ENCODE measurements at regions not wholly inside any gene's neighbourhood (a gene's known extent, or its start where the extent isn't known, plus 50 kb on each side); places are given as distances from the start of the nearest gene placed in this dataset.

DNA sequence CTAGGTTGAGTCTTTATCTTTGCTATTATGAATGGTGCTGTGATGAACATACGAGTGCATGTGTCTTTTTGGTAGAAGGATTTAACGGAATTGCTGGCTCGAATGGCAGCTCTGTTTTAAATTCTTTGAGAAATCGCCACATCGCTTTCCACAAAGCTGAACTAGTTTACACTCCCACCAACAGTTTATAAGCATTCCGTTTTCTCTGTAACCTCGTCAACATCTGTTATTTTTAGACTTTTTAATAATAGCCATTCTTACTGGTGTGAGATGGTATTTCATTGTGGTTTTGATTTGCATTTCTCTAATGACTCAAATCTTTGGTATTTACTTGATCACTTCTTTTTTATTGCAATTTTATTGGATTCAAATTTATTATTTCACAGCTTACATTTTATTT is 117.4 kb upstream of the HDGFL1 start:
- Mint-ChIP-seq H3K27me3 (ENCODE audit: unreplicated experiment) (no peaks in the 10 kb centered on the region), H3K36me3 (ENCODE audit: insufficient read depth, unreplicated experiment) (peaks cover 3% of the 10 kb centered on the region), H3K4me1 (ENCODE audit: low read depth, unreplicated experiment) (peaks cover 14% of the 10 kb centered on the region), H3K9me3 (ENCODE audit: low read depth, unreplicated experiment) (peaks cover 5% of the 10 kb centered on the region), H3K4me3 (ENCODE audit: low read depth, unreplicated experiment) (no peak overlapping the region), H3K27ac (ENCODE audit: unreplicated experiment) (no peak overlapping the region)
- CTCF ChIA-PET = no interaction called here
- intact Hi-C loops (cut with micrococcal nuclease; ENCODE audit: unreplicated experiment) = no loop called here
- BruUV-seq (replicated peaks) = no TSS peak
- no peak for DNase-seq
- TF ChIP-seq, protein P1, sequence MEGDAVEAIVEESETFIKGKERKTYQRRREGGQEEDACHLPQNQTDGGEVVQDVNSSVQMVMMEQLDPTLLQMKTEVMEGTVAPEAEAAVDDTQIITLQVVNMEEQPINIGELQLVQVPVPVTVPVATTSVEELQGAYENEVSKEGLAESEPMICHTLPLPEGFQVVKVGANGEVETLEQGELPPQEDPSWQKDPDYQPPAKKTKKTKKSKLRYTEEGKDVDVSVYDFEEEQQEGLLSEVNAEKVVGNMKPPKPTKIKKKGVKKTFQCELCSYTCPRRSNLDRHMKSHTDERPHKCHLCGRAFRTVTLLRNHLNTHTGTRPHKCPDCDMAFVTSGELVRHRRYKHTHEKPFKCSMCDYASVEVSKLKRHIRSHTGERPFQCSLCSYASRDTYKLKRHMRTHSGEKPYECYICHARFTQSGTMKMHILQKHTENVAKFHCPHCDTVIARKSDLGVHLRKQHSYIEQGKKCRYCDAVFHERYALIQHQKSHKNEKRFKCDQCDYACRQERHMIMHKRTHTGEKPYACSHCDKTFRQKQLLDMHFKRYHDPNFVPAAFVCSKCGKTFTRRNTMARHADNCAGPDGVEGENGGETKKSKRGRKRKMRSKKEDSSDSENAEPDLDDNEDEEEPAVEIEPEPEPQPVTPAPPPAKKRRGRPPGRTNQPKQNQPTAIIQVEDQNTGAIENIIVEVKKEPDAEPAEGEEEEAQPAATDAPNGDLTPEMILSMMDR (IDR thresholded peaks at IDR 0.05; ENCODE audit: unreplicated experiment) = no peak

DNA sequence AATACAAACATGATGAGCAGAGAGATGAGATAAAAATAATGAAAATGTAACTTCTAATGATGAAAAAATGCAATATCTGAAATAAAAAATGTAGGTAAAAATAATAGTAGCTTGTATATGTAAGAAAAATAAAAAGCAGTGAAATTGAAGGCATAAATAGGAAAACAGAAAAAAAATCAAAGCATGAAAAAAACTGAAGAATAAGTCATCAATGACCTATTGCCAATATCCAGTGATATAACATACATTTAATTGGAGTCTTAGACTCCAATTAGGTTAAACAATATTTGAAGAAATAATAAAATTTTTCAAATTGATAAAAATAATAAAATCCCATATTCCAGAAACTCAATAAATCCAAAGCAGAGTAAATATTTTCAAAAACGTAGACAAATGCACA is 114.0 kb upstream of the HDGFL1 start:
- Mint-ChIP-seq H3K9me3 (ENCODE audit: low read depth, unreplicated experiment) (peaks cover 5% of the 10 kb centered on the region), H3K4me3 (ENCODE audit: low read depth, unreplicated experiment) (no peak overlapping the region), H3K4me1 (ENCODE audit: low read depth, unreplicated experiment) (no peaks in the 10 kb centered on the region), H3K27ac (ENCODE audit: unreplicated experiment) (no peak overlapping the region), H3K36me3 (ENCODE audit: insufficient read depth, unreplicated experiment) (no peaks in the 10 kb centered on the region), H3K27me3 (ENCODE audit: unreplicated experiment) (no peaks in the 10 kb centered on the region)
- intact Hi-C loops (cut with micrococcal nuclease; ENCODE audit: unreplicated experiment) = no loop called here
- CTCF ChIA-PET = no interaction called here
- no peak for DNase-seq
- TF ChIP-seq, protein P1 (IDR thresholded peaks at IDR 0.05; ENCODE audit: unreplicated experiment) = no peak
- BruUV-seq (replicated peaks) = no TSS peak

DNA sequence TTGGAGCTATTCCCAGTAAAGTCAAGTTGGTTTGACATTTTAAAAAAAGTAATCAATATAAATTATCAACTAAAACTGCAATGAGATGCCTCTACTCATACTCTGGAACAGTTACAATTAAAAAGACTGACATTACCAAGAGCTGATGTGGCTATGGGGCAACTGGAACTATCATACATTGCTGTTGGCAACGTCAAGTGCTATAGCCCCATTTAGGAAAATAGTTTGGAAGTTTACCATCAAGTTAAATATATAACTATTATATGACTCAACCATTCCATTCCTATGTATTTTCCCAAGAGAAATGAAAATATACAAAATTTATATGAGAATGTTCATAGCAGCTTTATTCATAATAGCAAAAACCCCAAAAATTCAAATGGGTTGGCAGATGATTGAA is 111.4 kb upstream of the HDGFL1 start:
- Mint-ChIP-seq H3K27ac (ENCODE audit: unreplicated experiment) (no peak overlapping the region), H3K4me3 (ENCODE audit: low read depth, unreplicated experiment) (no peak overlapping the region), H3K27me3 (ENCODE audit: unreplicated experiment) (no peaks in the 10 kb centered on the region), H3K36me3 (ENCODE audit: insufficient read depth, unreplicated experiment) (no peaks in the 10 kb centered on the region), H3K4me1 (ENCODE audit: low read depth, unreplicated experiment) (no peaks in the 10 kb centered on the region), H3K9me3 (ENCODE audit: low read depth, unreplicated experiment) (no peaks in the 10 kb centered on the region)
- CTCF ChIA-PET = interaction anchor here (0.6 kb wide), 1 partner anchor 426 kb away, joined by 5 read pairs; no protein-coding TSS in a partner anchor
- no peak for DNase-seq
- TF ChIP-seq, protein P1 (IDR thresholded peaks at IDR 0.05; ENCODE audit: unreplicated experiment) = no peak
- intact Hi-C loops (cut with micrococcal nuclease; ENCODE audit: unreplicated experiment) = no loop called here
- no TSS peak for BruUV-seq (replicated peaks)

DNA sequence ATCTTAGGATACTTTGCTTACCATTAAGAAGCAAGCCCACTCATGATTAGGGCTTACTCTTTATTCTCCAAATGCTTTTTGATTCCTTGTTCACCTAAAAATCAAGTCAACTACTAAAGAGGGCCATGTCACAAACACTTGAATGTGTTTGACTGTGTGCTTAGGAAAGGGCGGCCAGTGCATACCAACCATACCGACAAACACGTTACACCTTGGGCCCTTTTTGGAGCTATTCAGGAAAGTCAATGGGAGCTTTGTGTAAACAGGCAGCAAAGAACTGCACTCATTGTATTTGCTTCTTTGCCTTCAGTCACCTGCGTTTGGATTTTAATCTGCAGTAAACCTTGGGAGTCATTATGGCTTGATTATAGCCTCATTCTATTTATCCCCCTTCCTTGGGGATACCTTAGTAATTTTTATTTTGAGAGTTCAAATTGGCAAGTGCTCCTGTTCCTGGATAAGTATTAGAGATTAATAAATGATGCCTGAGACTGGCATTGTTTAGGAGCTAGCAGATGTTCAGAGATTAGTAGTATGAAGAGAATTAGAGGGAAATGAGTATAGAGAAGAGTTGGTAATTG is 102.6 kb upstream of the HDGFL1 start:
- CTCF ChIA-PET = interaction anchor here (0.5 to 1.3 kb wide), 3 partner anchors 13 to 878 kb away, joined by 3 to 6 read pairs (median 3); no protein-coding TSS in a partner anchor
- peaks cover 10% of the 10 kb centered on the region for H3K9me3 Mint-ChIP-seq (ENCODE audit: low read depth, unreplicated experiment)
- peak; percentile 18 for DNase-seq
- no peaks in the 10 kb centered on the region for H3K36me3 Mint-ChIP-seq (ENCODE audit: insufficient read depth, unreplicated experiment)
- TF ChIP-seq, protein P1 (IDR thresholded peaks at IDR 0.05; ENCODE audit: unreplicated experiment) = no peak
- BruUV-seq (replicated peaks) = no TSS peak
- no peak overlapping the region for H3K4me3 Mint-ChIP-seq (ENCODE audit: low read depth, unreplicated experiment)
- no peak overlapping the region for H3K27ac Mint-ChIP-seq (ENCODE audit: unreplicated experiment)
- intact Hi-C loops (cut with micrococcal nuclease; ENCODE audit: unreplicated experiment) = loop anchor here (5.0 kb wide), 1 partner anchor 361 kb away; no protein-coding TSS in a partner anchor
- H3K27me3 Mint-ChIP-seq (ENCODE audit: unreplicated experiment) = no peaks in the 10 kb centered on the region
- H3K4me1 Mint-ChIP-seq (ENCODE audit: low read depth, unreplicated experiment) = peaks cover 36% of the 10 kb centered on the region

All from Calu3 (cell line).